HFFc6 (cell line): ENCODE measurements at regions not wholly inside any gene's neighbourhood (a gene's known extent, or its start where the extent isn't known, plus 50 kb on each side); places are given as distances from the start of the nearest gene placed in this dataset.

Experiments used
- DNase-seq: peaks from one replicate; pipeline ENCODE4 v3.0.0-alpha.2; 2018
- H3K27ac Mint-ChIP-seq: 2 replicates; pipeline ENCODE4 v1.8.0; 2020; ENCODE audit warnings: mild to moderate bottlenecking, mixed read lengths
- H3K27me3 Mint-ChIP-seq: 2 replicates; pipeline ENCODE4 v1.8.0; 2021; ENCODE audit warnings: mild to moderate bottlenecking, moderate library complexity, mixed read lengths; ENCODE audit not compliant: insufficient read depth
- H3K36me3 Mint-ChIP-seq: 2 replicates; pipeline ENCODE4 v1.8.0; 2021; ENCODE audit warnings: low read depth, mixed read lengths
- H3K4me1 Mint-ChIP-seq: 2 replicates; pipeline ENCODE4 v1.8.0; 2020; ENCODE audit warnings: low read depth, mixed read lengths
- H3K4me3 Mint-ChIP-seq: 2 replicates; pipeline ENCODE4 v1.8.0; 2020; ENCODE audit warnings: mild to moderate bottlenecking, moderate library complexity, mixed read lengths
- H3K9me3 Mint-ChIP-seq: 2 replicates; pipeline ENCODE4 v1.8.0; 2020; ENCODE audit warnings: mild to moderate bottlenecking, mixed read lengths
- TF ChIP-seq, protein P1 (sequence below): fragments of 200-600 bp; sonication (generic); IDR thresholded peaks from 2 replicates; pipeline ENCODE4 v1.5.0; 2021; ENCODE audit warnings: antibody characterized with exemption, mild to moderate bottlenecking

DNA sequence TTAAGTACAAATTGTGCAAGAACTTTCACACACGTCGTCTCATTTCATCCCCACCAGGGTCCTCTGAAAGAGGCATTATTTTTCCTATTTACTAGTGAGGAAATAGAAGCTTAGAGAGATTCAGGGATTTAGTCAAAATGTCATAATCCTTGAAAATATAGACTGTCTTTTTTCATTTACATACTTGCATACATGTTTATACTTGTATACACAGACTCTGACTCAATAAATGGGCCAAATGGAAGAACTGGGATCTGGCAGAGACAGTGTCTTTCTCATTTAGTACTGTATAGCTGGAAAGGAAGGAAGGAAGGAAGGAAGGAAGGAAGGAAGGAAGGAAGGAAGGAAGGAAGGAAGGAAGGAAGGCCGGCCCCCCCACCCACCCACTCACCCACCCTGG, 357.7 kb upstream of the SOX5 start:
- Mint-ChIP-seq H3K4me3 (no peak overlapping the region), H3K4me1 (no peaks in the 10 kb centered on the region), H3K27me3 (no peaks in the 10 kb centered on the region), H3K36me3 (no peaks in the 10 kb centered on the region), H3K27ac (no peak overlapping the region), H3K9me3 (peaks cover 46% of the 10 kb centered on the region)
- TF ChIP-seq, protein P1, sequence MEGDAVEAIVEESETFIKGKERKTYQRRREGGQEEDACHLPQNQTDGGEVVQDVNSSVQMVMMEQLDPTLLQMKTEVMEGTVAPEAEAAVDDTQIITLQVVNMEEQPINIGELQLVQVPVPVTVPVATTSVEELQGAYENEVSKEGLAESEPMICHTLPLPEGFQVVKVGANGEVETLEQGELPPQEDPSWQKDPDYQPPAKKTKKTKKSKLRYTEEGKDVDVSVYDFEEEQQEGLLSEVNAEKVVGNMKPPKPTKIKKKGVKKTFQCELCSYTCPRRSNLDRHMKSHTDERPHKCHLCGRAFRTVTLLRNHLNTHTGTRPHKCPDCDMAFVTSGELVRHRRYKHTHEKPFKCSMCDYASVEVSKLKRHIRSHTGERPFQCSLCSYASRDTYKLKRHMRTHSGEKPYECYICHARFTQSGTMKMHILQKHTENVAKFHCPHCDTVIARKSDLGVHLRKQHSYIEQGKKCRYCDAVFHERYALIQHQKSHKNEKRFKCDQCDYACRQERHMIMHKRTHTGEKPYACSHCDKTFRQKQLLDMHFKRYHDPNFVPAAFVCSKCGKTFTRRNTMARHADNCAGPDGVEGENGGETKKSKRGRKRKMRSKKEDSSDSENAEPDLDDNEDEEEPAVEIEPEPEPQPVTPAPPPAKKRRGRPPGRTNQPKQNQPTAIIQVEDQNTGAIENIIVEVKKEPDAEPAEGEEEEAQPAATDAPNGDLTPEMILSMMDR = no peak
- no peak for DNase-seq

DNA sequence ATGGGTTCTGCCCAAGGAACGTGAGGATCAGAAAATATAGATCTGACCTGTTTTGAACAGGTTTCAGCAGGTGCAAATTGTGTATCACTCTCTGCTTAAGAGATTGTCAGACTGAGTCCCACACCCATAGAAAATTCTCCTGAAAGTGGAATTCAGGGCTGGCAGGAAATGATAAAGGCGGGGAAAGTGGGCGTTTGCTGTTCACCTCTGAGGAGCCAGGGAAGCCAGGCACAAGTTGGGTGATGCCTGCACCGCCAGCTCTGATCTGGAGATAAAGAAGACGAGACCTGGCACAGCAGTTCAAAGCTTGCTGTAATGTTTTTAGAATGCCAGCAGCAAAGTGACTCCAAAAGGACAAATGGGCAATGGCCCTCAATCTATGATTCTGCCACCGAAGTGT, 356.5 kb upstream of the SOX5 start:
- no peak overlapping the region for H3K27ac Mint-ChIP-seq
- no peaks in the 10 kb centered on the region for H3K4me1 Mint-ChIP-seq
- no peaks in the 10 kb centered on the region for H3K36me3 Mint-ChIP-seq
- TF ChIP-seq, protein P1 = no peak
- no peak for DNase-seq
- H3K27me3 Mint-ChIP-seq = no peaks in the 10 kb centered on the region
- H3K9me3 Mint-ChIP-seq = peaks cover 46% of the 10 kb centered on the region
- no peak overlapping the region for H3K4me3 Mint-ChIP-seq

DNA sequence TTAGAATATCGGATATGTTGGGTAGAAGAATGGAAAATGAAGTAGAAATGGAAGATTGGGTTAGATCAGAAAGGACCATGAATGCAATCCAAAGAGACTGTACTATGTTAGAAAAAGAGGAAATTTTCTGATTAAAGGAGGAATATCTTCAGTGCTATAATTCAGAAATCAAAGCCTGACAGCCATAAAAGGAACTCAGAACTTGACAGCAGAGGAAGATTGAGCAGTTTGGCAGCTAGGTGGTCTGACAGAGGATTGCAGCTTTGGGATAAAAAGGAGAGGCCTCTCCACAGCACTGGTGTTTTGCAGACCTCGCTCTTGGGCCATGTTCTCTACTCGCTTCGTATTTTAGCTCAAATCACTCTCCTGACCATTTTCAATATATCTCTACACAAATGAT, 354.8 kb upstream of the SOX5 start:
- Mint-ChIP-seq H3K4me3 (no peak overlapping the region), H3K27ac (no peak overlapping the region), H3K4me1 (no peaks in the 10 kb centered on the region), H3K27me3 (no peaks in the 10 kb centered on the region), H3K36me3 (no peaks in the 10 kb centered on the region), H3K9me3 (peaks cover 51% of the 10 kb centered on the region)
- no peak for DNase-seq
- TF ChIP-seq, protein P1 = no peak

DNA sequence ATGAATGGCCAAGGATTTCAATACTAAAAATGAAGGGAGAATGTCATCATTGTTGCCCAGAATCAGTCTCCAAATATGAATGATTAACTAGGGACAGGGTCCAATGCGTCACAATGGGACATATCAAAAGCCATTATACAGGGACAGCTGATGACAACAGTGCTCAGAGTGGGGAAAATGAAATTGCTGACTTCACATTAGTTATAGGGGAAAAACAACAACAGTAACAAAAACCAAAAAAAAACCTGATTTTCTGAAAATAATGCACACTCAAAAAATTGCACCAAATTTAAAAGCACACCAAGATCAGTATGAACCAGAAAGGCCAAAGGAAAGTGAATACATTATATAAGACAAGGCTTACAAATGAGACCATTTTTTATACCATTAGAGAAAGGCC, 353.2 kb upstream of the SOX5 start:
- H3K27ac Mint-ChIP-seq = no peak overlapping the region

DNA sequence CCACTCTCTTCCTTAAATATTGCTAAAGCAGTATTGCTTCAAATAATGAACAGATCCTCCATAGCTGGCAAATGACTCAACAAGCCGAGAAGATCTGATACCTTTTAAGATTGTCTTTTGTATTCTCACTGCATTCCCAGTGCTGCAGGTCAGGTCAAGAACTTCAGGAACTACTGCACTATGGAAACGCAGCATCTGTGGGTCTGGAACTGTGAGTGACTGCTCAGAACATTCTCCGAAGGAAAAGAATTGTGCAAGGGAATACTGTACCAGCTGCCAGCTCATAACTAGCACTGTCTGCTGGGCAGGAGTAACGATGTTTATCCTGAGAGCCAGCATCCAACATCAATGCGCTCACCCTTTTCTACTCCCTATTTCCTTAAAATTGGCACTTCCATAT, 348.0 kb upstream of the SOX5 start:
- no peaks in the 10 kb centered on the region for H3K4me1 Mint-ChIP-seq
- TF ChIP-seq, protein P1 = no peak
- no peak overlapping the region for H3K27ac Mint-ChIP-seq
- H3K4me3 Mint-ChIP-seq = no peak overlapping the region
- no peaks in the 10 kb centered on the region for H3K36me3 Mint-ChIP-seq
- DNase-seq = no peak
- no peaks in the 10 kb centered on the region for H3K27me3 Mint-ChIP-seq
- H3K9me3 Mint-ChIP-seq = peaks cover 39% of the 10 kb centered on the region

More for the DNA sequence above, 353.2 kb upstream of the SOX5 start:
- Mint-ChIP-seq H3K36me3 (no peaks in the 10 kb centered on the region), H3K4me1 (no peaks in the 10 kb centered on the region), H3K27me3 (no peaks in the 10 kb centered on the region), H3K4me3 (no peak overlapping the region), H3K9me3 (peaks cover 63% of the 10 kb centered on the region)
- TF ChIP-seq, protein P1 = no peak
- DNase-seq = no peak

DNA sequence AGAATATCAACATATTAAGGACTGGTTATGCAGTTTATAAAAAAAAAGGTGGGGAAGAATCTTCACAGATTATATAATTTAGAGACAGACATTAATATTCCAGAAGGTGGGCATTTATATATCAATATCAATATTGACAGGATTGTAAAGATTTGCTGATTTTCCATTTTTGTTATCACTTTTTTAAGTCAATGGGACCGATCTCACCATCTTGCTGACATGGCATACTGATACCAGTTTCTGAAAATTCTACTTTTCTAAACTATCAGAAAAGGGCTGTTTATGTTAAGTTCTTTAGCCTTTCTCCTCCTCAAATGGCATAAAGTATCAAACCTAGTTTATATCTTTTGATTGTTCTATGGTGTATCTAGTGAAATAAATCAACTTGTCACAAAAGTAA, 344.1 kb upstream of the SOX5 start:
- Mint-ChIP-seq H3K9me3 (peaks cover 25% of the 10 kb centered on the region), H3K36me3 (no peaks in the 10 kb centered on the region), H3K27ac (no peak overlapping the region), H3K4me1 (no peaks in the 10 kb centered on the region), H3K27me3 (no peaks in the 10 kb centered on the region), H3K4me3 (no peak overlapping the region)
- TF ChIP-seq, protein P1 = no peak
- DNase-seq = no peak
